Panc1 (cell line): ENCODE measurements at regions not wholly inside any gene's neighbourhood (a gene's known extent, or its start where the extent isn't known, plus 50 kb on each side); places are given as distances from the start of the nearest gene placed in this dataset.

Experiments used
- ATAC-seq: fragments of 200-7000 bp; cut with Tn5 transposase; 2 replicates; pipeline ENCODE4 v1.9.1; 2020; ENCODE audit warnings: mild to moderate bottlenecking, moderate library complexity
- BruUV-seq: library from RNA; stranded (reverse); fragments of 400-500 nt; replicated peaks from 2 replicates; lab custom pipeline; 2021; lab: Mats Ljungman, UMichigan
- CTCF ChIA-PET: fragments of 300-600 bp; sonication (Branson Sonifier 250); formaldehyde crosslinking; loops from one replicate; lab custom pipeline; 2022; ENCODE audit warnings: antibody characterized with exemption; lab: Charles Lee
- POLR2A ChIA-PET: fragments of 300-600 bp; sonication (Branson Sonifier 250); formaldehyde crosslinking; loops from one replicate; lab custom pipeline; 2022; ENCODE audit warnings: antibody characterized with exemption; lab: Charles Lee
- DNase-seq: peaks from one replicate; pipeline ENCODE4 v3.0.0-alpha.2; 2010; ENCODE audit warnings: low read depth, low spot score
- H3K27ac ChIP-seq: 2 replicates; pipeline ENCODE4 v1.5.1; 2011; ENCODE audit warnings: mild to moderate bottlenecking, low read length, inconsistent platforms
- H3K27me3 ChIP-seq: fragments of 200-500 bp; sonication (Bioruptor generic); 2 replicates; pipeline ENCODE4 v1.6.0; 2014; ENCODE audit warnings: low read length, inconsistent platforms; ENCODE audit not compliant: control insufficient read depth, insufficient read depth
- H3K36me3 ChIP-seq: fragments of 200-500 bp; sonication (Bioruptor generic); 2 replicates; pipeline ENCODE4 v1.5.1; 2014; ENCODE audit warnings: inconsistent platforms, mild to moderate bottlenecking, low read length, moderate library complexity; ENCODE audit not compliant: control insufficient read depth, insufficient read depth
- H3K4me1 ChIP-seq: 2 replicates; pipeline ENCODE4 v1.5.1; 2011; ENCODE audit warnings: inconsistent platforms, mild to moderate bottlenecking, low read length, moderate library complexity; ENCODE audit not compliant: control insufficient read depth, insufficient read depth
- H3K4me3 ChIP-seq, 2 experiments: 2 replicates each; pipeline ENCODE4 v1.5.1; 2011 to 2012; ENCODE audit warnings: low read depth in 2 of 2, low read length in 2 of 2, mild to moderate bottlenecking in 2 of 2, inconsistent platforms in 1 of 2, moderate library complexity in 1 of 2
- H3K9me3 ChIP-seq: fragments of 200-500 bp; sonication (Bioruptor generic); 2 replicates; pipeline ENCODE4 v1.5.1; 2014; ENCODE audit warnings: low read depth, mild to moderate bottlenecking, inconsistent platforms, low read length, moderate library complexity; ENCODE audit not compliant: control insufficient read depth, insufficient read depth
- CTCF ChIP-seq: fragments of 450-650 bp; IDR thresholded peaks from 2 replicates; pipeline ENCODE4 v1.5.1; 2017; ENCODE audit warnings: mild to moderate bottlenecking
- POLR2AphosphoS5 ChIP-seq: IDR thresholded peaks from 2 replicates; pipeline ENCODE4 v1.6.1; 2012; ENCODE audit warnings: mild to moderate bottlenecking, low read depth, low read length, moderate library complexity
- REST ChIP-seq, 2 experiments: IDR thresholded peaks; 2 replicates each; pipeline ENCODE4 v1.6.1; 2011 to 2012; ENCODE audit warnings: low read depth in 2 of 2, control low read depth in 1 of 2, low read length in 1 of 2, mild to moderate bottlenecking in 1 of 2, moderate library complexity in 1 of 2; ENCODE audit not compliant: insufficient read depth in 1 of 2
- SIN3A ChIP-seq: IDR thresholded peaks from 2 replicates; pipeline ENCODE4 v1.6.1; 2012; ENCODE audit warnings: low read depth, mild to moderate bottlenecking, low read length, moderate library complexity, borderline replicate concordance; ENCODE audit not compliant: insufficient read depth
- TCF7L2 ChIP-seq: IDR thresholded peaks from 2 replicates; pipeline ENCODE4 v1.6.1; 2011; ENCODE audit warnings: mild to moderate bottlenecking, low read depth, low read length, inconsistent platforms
- in situ Hi-C: cut with HindIII; loops from 2 replicates; pipeline ENCODE4 v1.10.0; 2016; ENCODE audit warnings: low sequenced_read_pairs, low pct_unique_long_range_greater_than_20kb
- intact Hi-C: fragments of 100-400 bp; cut with micrococcal nuclease; formaldehyde crosslinking; loops from one replicate; pipeline ENCODE4 v1.10.0; 2022; ENCODE audit not compliant: unreplicated experiment

- Histone ChIP-seq H3K36me3 (no peaks in the 10 kb centered on the region), H3K4me3 (no peak overlapping the region), H3K27me3 (no peaks in the 10 kb centered on the region), H3K9me3 (no peaks in the 10 kb centered on the region), H3K27ac (no peak overlapping the region), H3K4me1 (no peaks in the 10 kb centered on the region)
- DNase-seq (no peak), ATAC-seq (no peak)
- ChIA-PET CTCF (no interaction called here), POLR2A (no interaction called here)
- intact Hi-C loops, result no loop called here
- BruUV-seq, result no TSS peak
- in situ Hi-C loops, result no loop called here
- no peak for TF ChIP-seq CTCF
- TF ChIP-seq SIN3A, result no peak
- TF ChIP-seq TCF7L2, result no peak
- TF ChIP-seq REST (IDR thresholded peaks at IDR 0.05; ENCODE audit: insufficient read depth in 1 of 2, low read depth in 2 of 2, low read length in 1 of 2), result no peak
- no peak for TF ChIP-seq POLR2AphosphoS5
These were observed 171.5 kb upstream of the ATP10B start for GRCh38 chr5:161023551-161023950.

- no peak for DNase-seq
- POLR2A ChIA-PET, result no interaction called here
- no peaks in the 10 kb centered on the region for H3K27me3 ChIP-seq
- no peak for ATAC-seq
- H3K36me3 ChIP-seq, result no peaks in the 10 kb centered on the region
- TF ChIP-seq CTCF, result no peak
- no peak for TF ChIP-seq TCF7L2
- TF ChIP-seq REST (IDR thresholded peaks at IDR 0.05; ENCODE audit: insufficient read depth in 1 of 2, low read depth in 2 of 2, low read length in 1 of 2), result no peak
- TF ChIP-seq SIN3A, result no peak
- no peak for TF ChIP-seq POLR2AphosphoS5
- no peak overlapping the region for H3K27ac ChIP-seq
- CTCF ChIA-PET, result no interaction called here
- BruUV-seq, result no TSS peak
- H3K4me1 ChIP-seq, result no peaks in the 10 kb centered on the region
- no peak overlapping the region for H3K4me3 ChIP-seq
- H3K9me3 ChIP-seq, result no peaks in the 10 kb centered on the region
- intact Hi-C loops, result no loop called here
- in situ Hi-C loops, result no loop called here
These were observed 170.1 kb upstream of the ATP10B start for GRCh38 chr5:161022151-161022550.
